Gastrocnemius medialis (tissue), 4 donors: ENCODE measurements at regions not wholly inside any gene's neighbourhood (a gene's known extent, or its start where the extent isn't known, plus 50 kb on each side); places are given as distances from the start of the nearest gene placed in this dataset.

Source experiments
- CTCF ChIP-seq, 5 experiments: fragments of 450-650 bp in 3 of 5; fragments of 200-600 bp in 2 of 5; sonication (generic) in 2 of 5; IDR thresholded peaks in 4 of 5; conservative IDR thresholded peaks in 1 of 5; 1 replicate in 4 of 5; 2 replicates in 1 of 5; pipeline ENCODE4 v1.5.1; 2016 to 2019; ENCODE audit warnings: antibody characterized with exemption in 5 of 5, mild to moderate bottlenecking in 3 of 5, moderate library complexity in 3 of 5
- POLR2A ChIP-seq, 2 donors: fragments of 450-650 bp; IDR thresholded peaks; one replicate each; pipeline ENCODE4 v1.6.1; 2017; ENCODE audit warnings: antibody characterized with exemption in 2 of 2, mild to moderate bottlenecking in 2 of 2, moderate library complexity in 2 of 2

GRCh38 chr9:82722561-82722960, 340.4 kb downstream of the RASEF start:
- TF ChIP-seq CTCF (IDR thresholded peaks at IDR 0.05 in 4 of 5, conservative IDR thresholded peaks at IDR 0.05 in 1 of 5), result no peak
- no peak for TF ChIP-seq POLR2A (IDR thresholded peaks at IDR 0.05)
